OCI-LY1 (cell line): ENCODE measurements at regions not wholly inside any gene's neighbourhood (a gene's known extent, or its start where the extent isn't known, plus 50 kb on each side); places are given as distances from the start of the nearest gene placed in this dataset.

Experiments
- EZH2 ChIP-seq: fragments of 200-600 bp; sonication (generic), shearing (Covaris generic); IDR thresholded peaks from 2 replicates; pipeline ENCODE4 v1.8.0; 2017; ENCODE audit warnings: borderline replicate concordance, mixed run types, mild to moderate bottlenecking, antibody characterized with exemption, low read length, moderate library complexity, mixed read lengths
- TF ChIP-seq, protein P1 (sequence below): fragments of 200-600 bp; sonication (generic), shearing (Covaris generic); IDR thresholded peaks from 2 replicates; pipeline ENCODE4 v1.5.1; 2017; ENCODE audit warnings: mild to moderate bottlenecking, antibody characterized with exemption, low read length, moderate library complexity, mixed read lengths

GRCh38 chr17:69999253-69999652 is 75.8 kb upstream of the KCNJ16 start:
- TF ChIP-seq, protein P1, sequence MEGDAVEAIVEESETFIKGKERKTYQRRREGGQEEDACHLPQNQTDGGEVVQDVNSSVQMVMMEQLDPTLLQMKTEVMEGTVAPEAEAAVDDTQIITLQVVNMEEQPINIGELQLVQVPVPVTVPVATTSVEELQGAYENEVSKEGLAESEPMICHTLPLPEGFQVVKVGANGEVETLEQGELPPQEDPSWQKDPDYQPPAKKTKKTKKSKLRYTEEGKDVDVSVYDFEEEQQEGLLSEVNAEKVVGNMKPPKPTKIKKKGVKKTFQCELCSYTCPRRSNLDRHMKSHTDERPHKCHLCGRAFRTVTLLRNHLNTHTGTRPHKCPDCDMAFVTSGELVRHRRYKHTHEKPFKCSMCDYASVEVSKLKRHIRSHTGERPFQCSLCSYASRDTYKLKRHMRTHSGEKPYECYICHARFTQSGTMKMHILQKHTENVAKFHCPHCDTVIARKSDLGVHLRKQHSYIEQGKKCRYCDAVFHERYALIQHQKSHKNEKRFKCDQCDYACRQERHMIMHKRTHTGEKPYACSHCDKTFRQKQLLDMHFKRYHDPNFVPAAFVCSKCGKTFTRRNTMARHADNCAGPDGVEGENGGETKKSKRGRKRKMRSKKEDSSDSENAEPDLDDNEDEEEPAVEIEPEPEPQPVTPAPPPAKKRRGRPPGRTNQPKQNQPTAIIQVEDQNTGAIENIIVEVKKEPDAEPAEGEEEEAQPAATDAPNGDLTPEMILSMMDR = no peak
- TF ChIP-seq EZH2 = no peak
